ENCODE measurements at regions not wholly inside any gene's neighbourhood (a gene's known extent, or its start where the extent isn't known, plus 50 kb on each side); places are given as distances from the start of the nearest gene placed in this dataset.
"Not testable (repeated sequence)": the region's sequence is repeated elsewhere in the genome, so short reads cannot be mapped to it uniquely, and the experiment has no call there.

- ChIA-PET CTCF (no interaction called here), POLR2A (no interaction called here)
- Histone ChIP-seq H3K9me3 (ENCODE audit: control insufficient read depth, insufficient read depth, low read length) (no peaks in the 10 kb centered on the region), H3K27me3 (ENCODE audit: control insufficient read depth, insufficient read depth, low read length) (no peaks in the 10 kb centered on the region), H3K4me3 (ENCODE audit: low read depth, low read length) (no peak overlapping the region), H3K27ac (ENCODE audit: low read depth, low read length) (no peak overlapping the region)
- no peak for TF ChIP-seq CTCF (IDR thresholded peaks at IDR 0.05; ENCODE audit: low read depth, low read length)
- no peak for DNase-seq (ENCODE audit: low read depth, low spot score)
Measured at GRCh38 chrY:12310832-12311231, 390.2 kb upstream of the USP9Y start.

GRCh38 chrY:12327751-12328150, 373.3 kb upstream of the USP9Y start:
- no peak overlapping the region for H3K27ac ChIP-seq (ENCODE audit: low read depth, low read length)
- no peak for DNase-seq (ENCODE audit: low read depth, low spot score)
- POLR2A ChIA-PET, result no interaction called here

GRCh38 chrY:12331917-12332316, 369.1 kb upstream of the USP9Y start:
- CTCF ChIA-PET; H3K27ac ChIP-seq (ENCODE audit: low read depth, low read length); POLR2A ChIA-PET; H3K9me3 ChIP-seq (ENCODE audit: control insufficient read depth, insufficient read depth, low read length); H3K27me3 ChIP-seq (ENCODE audit: control insufficient read depth, insufficient read depth, low read length); H3K4me3 ChIP-seq (ENCODE audit: low read depth, low read length); DNase-seq (ENCODE audit: low read depth, low spot score): not testable (repeated sequence)

More at GRCh38 chrY:12327751-12328150, 373.3 kb upstream of the USP9Y start:
- CTCF ChIA-PET, result no interaction called here
- TF ChIP-seq CTCF (IDR thresholded peaks at IDR 0.05; ENCODE audit: low read depth, low read length), result no peak
- Histone ChIP-seq H3K27me3 (ENCODE audit: control insufficient read depth, insufficient read depth, low read length) (no peaks in the 10 kb centered on the region), H3K9me3 (ENCODE audit: control insufficient read depth, insufficient read depth, low read length) (no peaks in the 10 kb centered on the region; the same call in 1 of the 2 replicates), H3K4me3 (ENCODE audit: low read depth, low read length) (no peak overlapping the region)

GRCh38 chrY:12343211-12343610, 357.8 kb upstream of the USP9Y start:
- POLR2A ChIA-PET, result no interaction called here
- Histone ChIP-seq H3K9me3 (ENCODE audit: control insufficient read depth, insufficient read depth, low read length) (no peaks in the 10 kb centered on the region), H3K27ac (ENCODE audit: low read depth, low read length) (no peak overlapping the region), H3K4me3 (ENCODE audit: low read depth, low read length) (no peak overlapping the region), H3K27me3 (ENCODE audit: control insufficient read depth, insufficient read depth, low read length) (no peaks in the 10 kb centered on the region)
- no peak for DNase-seq (ENCODE audit: low read depth, low spot score)
- no peak for TF ChIP-seq CTCF (IDR thresholded peaks at IDR 0.05; ENCODE audit: low read depth, low read length)
- CTCF ChIA-PET, result no interaction called here

GRCh38 chrY:12348181-12348580, 352.9 kb upstream of the USP9Y start:
- no peak for TF ChIP-seq CTCF (IDR thresholded peaks at IDR 0.05; ENCODE audit: low read depth, low read length)
- no peak for DNase-seq (ENCODE audit: low read depth, low spot score)
- H3K9me3 ChIP-seq (ENCODE audit: control insufficient read depth, insufficient read depth, low read length), result no peaks in the 10 kb centered on the region
- ChIA-PET POLR2A (no interaction called here), CTCF (no interaction called here)
- no peaks in the 10 kb centered on the region for H3K27me3 ChIP-seq (ENCODE audit: control insufficient read depth, insufficient read depth, low read length)
- H3K4me3 ChIP-seq (ENCODE audit: low read depth, low read length), result no peak overlapping the region
- no peak overlapping the region for H3K27ac ChIP-seq (ENCODE audit: low read depth, low read length)

- CTCF ChIA-PET, result no interaction called here
- no peaks in the 10 kb centered on the region for H3K27me3 ChIP-seq (ENCODE audit: control insufficient read depth, insufficient read depth, low read length)
- no peak overlapping the region for H3K27ac ChIP-seq (ENCODE audit: low read depth, low read length)
- POLR2A ChIA-PET, result no interaction called here
- no peak overlapping the region for H3K4me3 ChIP-seq (ENCODE audit: low read depth, low read length)
- no peak for DNase-seq (ENCODE audit: low read depth, low spot score)
- no peak for TF ChIP-seq CTCF (IDR thresholded peaks at IDR 0.05; ENCODE audit: low read depth, low read length)
- H3K9me3 ChIP-seq (ENCODE audit: control insufficient read depth, insufficient read depth, low read length), result peaks cover 9% of the 10 kb centered on the region; the same call in 1 of the 2 replicates
Measured at GRCh38 chrY:12357204-12357603, 343.8 kb upstream of the USP9Y start.
